ENCODE measurements at regions not wholly inside any gene's neighbourhood (a gene's known extent, or its start where the extent isn't known, plus 50 kb on each side); places are given as distances from the start of the nearest gene placed in this dataset.

- TF ChIP-seq EZH2 (IDR thresholded peaks at IDR 0.05) (no peak), POLR2AphosphoS5 (IDR thresholded peaks at IDR 0.05; ENCODE audit: borderline replicate concordance, low read depth, low read length) (no peak)
Observed at GRCh38 chr4:110753466-110753865, 130.6 kb upstream of the PITX2 start.

All from SK-N-MC (cell line).